ENCODE measurements at regions not wholly inside any gene's neighbourhood (a gene's known extent, or its start where the extent isn't known, plus 50 kb on each side); places are given as distances from the start of the nearest gene placed in this dataset.

GRCh38 chr3:146975032-146975431 is 369.9 kb upstream of the PLSCR5 start:
- H3K4me1 ChIP-seq = no peaks in the 10 kb centered on the region
- no peak for TF ChIP-seq POLR2A (IDR thresholded peaks at IDR 0.05)
- TF ChIP-seq, protein P1, sequence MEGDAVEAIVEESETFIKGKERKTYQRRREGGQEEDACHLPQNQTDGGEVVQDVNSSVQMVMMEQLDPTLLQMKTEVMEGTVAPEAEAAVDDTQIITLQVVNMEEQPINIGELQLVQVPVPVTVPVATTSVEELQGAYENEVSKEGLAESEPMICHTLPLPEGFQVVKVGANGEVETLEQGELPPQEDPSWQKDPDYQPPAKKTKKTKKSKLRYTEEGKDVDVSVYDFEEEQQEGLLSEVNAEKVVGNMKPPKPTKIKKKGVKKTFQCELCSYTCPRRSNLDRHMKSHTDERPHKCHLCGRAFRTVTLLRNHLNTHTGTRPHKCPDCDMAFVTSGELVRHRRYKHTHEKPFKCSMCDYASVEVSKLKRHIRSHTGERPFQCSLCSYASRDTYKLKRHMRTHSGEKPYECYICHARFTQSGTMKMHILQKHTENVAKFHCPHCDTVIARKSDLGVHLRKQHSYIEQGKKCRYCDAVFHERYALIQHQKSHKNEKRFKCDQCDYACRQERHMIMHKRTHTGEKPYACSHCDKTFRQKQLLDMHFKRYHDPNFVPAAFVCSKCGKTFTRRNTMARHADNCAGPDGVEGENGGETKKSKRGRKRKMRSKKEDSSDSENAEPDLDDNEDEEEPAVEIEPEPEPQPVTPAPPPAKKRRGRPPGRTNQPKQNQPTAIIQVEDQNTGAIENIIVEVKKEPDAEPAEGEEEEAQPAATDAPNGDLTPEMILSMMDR (IDR thresholded peaks at IDR 0.05) = no peak
- TF ChIP-seq EP300 (IDR thresholded peaks at IDR 0.05) = no peak
- TF ChIP-seq POLR2AphosphoS5 (IDR thresholded peaks at IDR 0.05) = no peak
- no peak for ATAC-seq
- H3K27ac ChIP-seq = no peak overlapping the region
- H3K9me3 ChIP-seq = no peaks in the 10 kb centered on the region
- no peak overlapping the region for H3K4me3 ChIP-seq
- WGBS, 2 donors (ENCODE audit: low coverage in 1 of 2) = 85 to 100% methylated on average over 1 of the region's 1 CpG
- H3K36me3 ChIP-seq = no peaks in the 10 kb centered on the region
- H3K27me3 ChIP-seq = no peaks in the 10 kb centered on the region

GRCh38 chr3:146974001-146974400 is 368.9 kb upstream of the PLSCR5 start:
- no peak overlapping the region for H3K4me3 ChIP-seq
- no peaks in the 10 kb centered on the region for H3K36me3 ChIP-seq
- 69 to 87% methylated on average over 4 of the region's 4 CpGs for WGBS, 2 donors (ENCODE audit: low coverage in 1 of 2)
- H3K27ac ChIP-seq = no peak overlapping the region
- no peak for ATAC-seq
- H3K4me1 ChIP-seq = no peaks in the 10 kb centered on the region
- no peaks in the 10 kb centered on the region for H3K27me3 ChIP-seq
- TF ChIP-seq EP300 (IDR thresholded peaks at IDR 0.05) (no peak), POLR2AphosphoS5 (IDR thresholded peaks at IDR 0.05) (no peak)
- TF ChIP-seq, protein P1 (IDR thresholded peaks at IDR 0.05) = no peak
- H3K9me3 ChIP-seq = no peaks in the 10 kb centered on the region

GRCh38 chr3:146972726-146973125 is 367.6 kb upstream of the PLSCR5 start:
- 81 to 88% methylated on average over 1 of the region's 1 CpG for WGBS, 2 donors (ENCODE audit: low coverage in 1 of 2)
- no peaks in the 10 kb centered on the region for H3K9me3 ChIP-seq
- no peak overlapping the region for H3K27ac ChIP-seq
- no peak for ATAC-seq
- no peak overlapping the region for H3K4me3 ChIP-seq
- no peaks in the 10 kb centered on the region for H3K36me3 ChIP-seq
- TF ChIP-seq POLR2AphosphoS5 (IDR thresholded peaks at IDR 0.05) (no peak), EP300 (IDR thresholded peaks at IDR 0.05) (no peak), POLR2A (IDR thresholded peaks at IDR 0.05) (no peak)
- TF ChIP-seq, protein P1 (IDR thresholded peaks at IDR 0.05) = no peak
- no peaks in the 10 kb centered on the region for H3K4me1 ChIP-seq
- no peaks in the 10 kb centered on the region for H3K27me3 ChIP-seq

GRCh38 chr3:146970236-146970635 is 365.1 kb upstream of the PLSCR5 start:
- Histone ChIP-seq H3K9me3 (no peaks in the 10 kb centered on the region), H3K4me1 (no peaks in the 10 kb centered on the region), H3K4me3 (no peak overlapping the region), H3K27me3 (no peaks in the 10 kb centered on the region), H3K36me3 (no peaks in the 10 kb centered on the region), H3K27ac (no peak overlapping the region)
- ATAC-seq = no peak
- WGBS, 2 donors (ENCODE audit: low coverage in 1 of 2) = 81 to 94% methylated on average over 2 of the region's 2 CpGs
- TF ChIP-seq EP300 (IDR thresholded peaks at IDR 0.05) = no peak

GRCh38 chr3:146969356-146969755 is 364.2 kb upstream of the PLSCR5 start:
- Histone ChIP-seq H3K4me1 (no peaks in the 10 kb centered on the region), H3K9me3 (no peaks in the 10 kb centered on the region), H3K36me3 (no peaks in the 10 kb centered on the region), H3K27me3 (no peaks in the 10 kb centered on the region), H3K4me3 (no peak overlapping the region), H3K27ac (no peak overlapping the region)
- ATAC-seq = no peak
- no peak for TF ChIP-seq POLR2AphosphoS5 (IDR thresholded peaks at IDR 0.05)
- TF ChIP-seq POLR2A (IDR thresholded peaks at IDR 0.05) = no peak

DNA sequence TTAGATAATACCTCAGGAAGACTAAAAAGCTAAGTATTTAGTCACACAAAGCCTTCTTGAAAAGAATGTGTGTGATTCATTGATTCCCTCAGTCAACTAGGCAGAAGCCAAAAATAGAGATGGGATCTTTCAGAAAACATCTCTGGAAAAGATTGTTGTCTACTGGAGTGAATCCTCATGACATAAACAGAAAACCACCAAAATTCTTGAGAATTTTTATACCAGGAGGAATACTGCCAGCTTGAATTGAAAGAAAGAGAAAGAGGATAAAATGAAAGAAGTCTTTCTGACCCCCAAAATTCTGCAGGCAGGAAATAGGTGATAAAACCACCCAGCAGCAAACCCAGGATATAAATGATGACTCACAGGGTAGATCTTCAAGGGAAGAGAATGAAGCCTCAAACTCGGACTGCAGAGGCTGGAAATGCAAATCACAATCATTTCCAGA is 363.1 kb upstream of the PLSCR5 start:
- no peaks in the 10 kb centered on the region for H3K9me3 ChIP-seq
- no peak overlapping the region for H3K27ac ChIP-seq
- no peak overlapping the region for H3K4me3 ChIP-seq
- TF ChIP-seq EP300 (IDR thresholded peaks at IDR 0.05) (no peak), POLR2AphosphoS5 (IDR thresholded peaks at IDR 0.05) (no peak), POLR2A (IDR thresholded peaks at IDR 0.05) (no peak)
- TF ChIP-seq, protein P1 (IDR thresholded peaks at IDR 0.05) = no peak
- H3K4me1 ChIP-seq = no peaks in the 10 kb centered on the region
- H3K27me3 ChIP-seq = no peaks in the 10 kb centered on the region
- ATAC-seq = no peak
- H3K36me3 ChIP-seq = no peaks in the 10 kb centered on the region
- 33 to 40% methylated on average over 1 of the region's 1 CpG for WGBS, 2 donors (ENCODE audit: low coverage in 1 of 2)

Data from gastroesophageal sphincter (tissue), 4 donors.